Panc1 (cell line): ENCODE measurements at regions not wholly inside any gene's neighbourhood (a gene's known extent, or its start where the extent isn't known, plus 50 kb on each side); places are given as distances from the start of the nearest gene placed in this dataset.
"Not testable (repeated sequence)": the region's sequence is repeated elsewhere in the genome, so short reads cannot be mapped to it uniquely, and the experiment has no call there.

Source experiments
- ATAC-seq: fragments of 200-7000 bp; cut with Tn5 transposase; 2 replicates; pipeline ENCODE4 v1.9.1; 2020; ENCODE audit warnings: mild to moderate bottlenecking, moderate library complexity
- BruUV-seq: library from RNA; stranded (reverse); fragments of 400-500 nt; replicated peaks from 2 replicates; lab custom pipeline; 2021; lab: Mats Ljungman, UMichigan
- CTCF ChIA-PET: fragments of 300-600 bp; sonication (Branson Sonifier 250); formaldehyde crosslinking; loops from one replicate; lab custom pipeline; 2022; ENCODE audit warnings: antibody characterized with exemption; lab: Charles Lee
- POLR2A ChIA-PET: fragments of 300-600 bp; sonication (Branson Sonifier 250); formaldehyde crosslinking; loops from one replicate; lab custom pipeline; 2022; ENCODE audit warnings: antibody characterized with exemption; lab: Charles Lee
- DNase-seq: peaks from one replicate; pipeline ENCODE4 v3.0.0-alpha.2; 2010; ENCODE audit warnings: low read depth, low spot score
- H3K27ac ChIP-seq: 2 replicates; pipeline ENCODE4 v1.5.1; 2011; ENCODE audit warnings: mild to moderate bottlenecking, low read length, inconsistent platforms
- H3K27me3 ChIP-seq: fragments of 200-500 bp; sonication (Bioruptor generic); 2 replicates; pipeline ENCODE4 v1.6.0; 2014; ENCODE audit warnings: low read length, inconsistent platforms; ENCODE audit not compliant: control insufficient read depth, insufficient read depth
- H3K36me3 ChIP-seq: fragments of 200-500 bp; sonication (Bioruptor generic); 2 replicates; pipeline ENCODE4 v1.5.1; 2014; ENCODE audit warnings: inconsistent platforms, mild to moderate bottlenecking, low read length, moderate library complexity; ENCODE audit not compliant: control insufficient read depth, insufficient read depth
- H3K4me1 ChIP-seq: 2 replicates; pipeline ENCODE4 v1.5.1; 2011; ENCODE audit warnings: inconsistent platforms, mild to moderate bottlenecking, low read length, moderate library complexity; ENCODE audit not compliant: control insufficient read depth, insufficient read depth
- H3K4me3 ChIP-seq, 2 experiments: 2 replicates each; pipeline ENCODE4 v1.5.1; 2011 to 2012; ENCODE audit warnings: low read depth in 2 of 2, low read length in 2 of 2, mild to moderate bottlenecking in 2 of 2, inconsistent platforms in 1 of 2, moderate library complexity in 1 of 2
- H3K9me3 ChIP-seq: fragments of 200-500 bp; sonication (Bioruptor generic); 2 replicates; pipeline ENCODE4 v1.5.1; 2014; ENCODE audit warnings: low read depth, mild to moderate bottlenecking, inconsistent platforms, low read length, moderate library complexity; ENCODE audit not compliant: control insufficient read depth, insufficient read depth
- POLR2AphosphoS5 ChIP-seq: IDR thresholded peaks from 2 replicates; pipeline ENCODE4 v1.6.1; 2012; ENCODE audit warnings: mild to moderate bottlenecking, low read depth, low read length, moderate library complexity
- REST ChIP-seq, 2 experiments: IDR thresholded peaks; 2 replicates each; pipeline ENCODE4 v1.6.1; 2011 to 2012; ENCODE audit warnings: low read depth in 2 of 2, control low read depth in 1 of 2, low read length in 1 of 2, mild to moderate bottlenecking in 1 of 2, moderate library complexity in 1 of 2; ENCODE audit not compliant: insufficient read depth in 1 of 2
- SIN3A ChIP-seq: IDR thresholded peaks from 2 replicates; pipeline ENCODE4 v1.6.1; 2012; ENCODE audit warnings: low read depth, mild to moderate bottlenecking, low read length, moderate library complexity, borderline replicate concordance; ENCODE audit not compliant: insufficient read depth
- TCF7L2 ChIP-seq: IDR thresholded peaks from 2 replicates; pipeline ENCODE4 v1.6.1; 2011; ENCODE audit warnings: mild to moderate bottlenecking, low read depth, low read length, inconsistent platforms
- in situ Hi-C: cut with HindIII; loops from 2 replicates; pipeline ENCODE4 v1.10.0; 2016; ENCODE audit warnings: low sequenced_read_pairs, low pct_unique_long_range_greater_than_20kb
- intact Hi-C: fragments of 100-400 bp; cut with micrococcal nuclease; formaldehyde crosslinking; loops from one replicate; pipeline ENCODE4 v1.10.0; 2022; ENCODE audit not compliant: unreplicated experiment
- TF ChIP-seq, protein P1 (sequence below): fragments of 450-650 bp; IDR thresholded peaks from 2 replicates; pipeline ENCODE4 v1.5.1; 2017; ENCODE audit warnings: mild to moderate bottlenecking

- Histone ChIP-seq H3K4me1 (no peaks in the 10 kb centered on the region), H3K36me3 (no peaks in the 10 kb centered on the region), H3K9me3 (no peaks in the 10 kb centered on the region), H3K27me3 (no peaks in the 10 kb centered on the region), H3K4me3 (no peak overlapping the region), H3K27ac (no peak overlapping the region)
- ChIA-PET POLR2A (no interaction called here), CTCF (no interaction called here)
- intact Hi-C loops (no loop called here), in situ Hi-C loops (no loop called here)
- no TSS peak for BruUV-seq
- DNase-seq (no peak), ATAC-seq (no peak)
- TF ChIP-seq SIN3A (no peak), POLR2AphosphoS5 (no peak), TCF7L2 (no peak), REST (IDR thresholded peaks at IDR 0.05; ENCODE audit: insufficient read depth in 1 of 2, low read depth in 2 of 2, low read length in 1 of 2) (no peak)
- TF ChIP-seq, protein P1, sequence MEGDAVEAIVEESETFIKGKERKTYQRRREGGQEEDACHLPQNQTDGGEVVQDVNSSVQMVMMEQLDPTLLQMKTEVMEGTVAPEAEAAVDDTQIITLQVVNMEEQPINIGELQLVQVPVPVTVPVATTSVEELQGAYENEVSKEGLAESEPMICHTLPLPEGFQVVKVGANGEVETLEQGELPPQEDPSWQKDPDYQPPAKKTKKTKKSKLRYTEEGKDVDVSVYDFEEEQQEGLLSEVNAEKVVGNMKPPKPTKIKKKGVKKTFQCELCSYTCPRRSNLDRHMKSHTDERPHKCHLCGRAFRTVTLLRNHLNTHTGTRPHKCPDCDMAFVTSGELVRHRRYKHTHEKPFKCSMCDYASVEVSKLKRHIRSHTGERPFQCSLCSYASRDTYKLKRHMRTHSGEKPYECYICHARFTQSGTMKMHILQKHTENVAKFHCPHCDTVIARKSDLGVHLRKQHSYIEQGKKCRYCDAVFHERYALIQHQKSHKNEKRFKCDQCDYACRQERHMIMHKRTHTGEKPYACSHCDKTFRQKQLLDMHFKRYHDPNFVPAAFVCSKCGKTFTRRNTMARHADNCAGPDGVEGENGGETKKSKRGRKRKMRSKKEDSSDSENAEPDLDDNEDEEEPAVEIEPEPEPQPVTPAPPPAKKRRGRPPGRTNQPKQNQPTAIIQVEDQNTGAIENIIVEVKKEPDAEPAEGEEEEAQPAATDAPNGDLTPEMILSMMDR, result no peak
These were observed 171.1 kb downstream of the OR4M2 start for GRCh38 chr15:22251422-22251821.

DNA sequence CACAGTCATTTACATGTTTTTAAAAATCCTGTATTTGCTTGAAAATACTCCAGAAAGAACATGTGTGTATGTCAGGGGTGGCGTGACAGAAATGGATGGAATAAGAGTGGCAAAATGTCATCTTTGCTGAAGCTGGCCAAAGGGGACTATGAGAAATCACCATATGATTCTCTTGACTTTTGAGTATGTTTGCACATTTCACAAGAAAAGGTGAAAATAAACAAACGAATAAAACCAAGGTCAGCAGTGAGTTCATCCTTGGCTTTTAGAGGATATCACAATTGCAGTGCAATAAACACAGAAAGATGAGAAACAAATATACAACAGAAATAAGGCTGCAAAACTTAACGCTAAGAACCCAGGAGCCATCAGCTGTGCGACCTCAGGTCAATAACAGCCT is 171.7 kb downstream of the OR4M2 start:
- ATAC-seq, CTCF ChIA-PET, H3K4me1 ChIP-seq, H3K36me3 ChIP-seq, intact Hi-C loops, H3K27me3 ChIP-seq, H3K9me3 ChIP-seq, in situ Hi-C loops, DNase-seq, BruUV-seq, POLR2A ChIA-PET, H3K27ac ChIP-seq, H3K4me3 ChIP-seq: not testable (repeated sequence)

DNA sequence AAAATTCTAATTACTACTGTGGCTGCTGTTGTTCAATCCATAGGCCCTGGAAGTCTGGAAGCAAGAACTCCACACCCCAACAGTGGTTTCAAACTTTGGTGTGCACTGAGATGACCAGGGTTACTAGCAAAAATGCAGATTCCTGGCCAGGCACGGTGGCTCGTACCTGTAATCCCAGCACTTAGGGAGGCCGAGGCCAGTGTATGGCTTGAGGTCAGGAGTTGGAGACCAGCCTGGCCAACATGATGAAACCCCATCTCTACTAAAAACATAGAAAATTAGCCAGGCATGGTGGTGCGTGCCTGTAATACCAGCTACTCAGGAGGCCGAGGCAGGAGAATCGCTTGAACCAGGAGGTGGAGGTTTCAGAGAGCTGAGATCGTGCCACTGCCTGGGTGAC is 172.2 kb downstream of the OR4M2 start:
- POLR2A ChIA-PET, result not testable (repeated sequence)

GRCh38 chr15:22253002-22253675 is 172.8 kb downstream of the OR4M2 start:
- H3K27me3 ChIP-seq, POLR2A ChIA-PET, CTCF ChIA-PET, BruUV-seq, in situ Hi-C loops, intact Hi-C loops, DNase-seq, H3K36me3 ChIP-seq, ATAC-seq, H3K4me3 ChIP-seq, H3K9me3 ChIP-seq, H3K27ac ChIP-seq, H3K4me1 ChIP-seq: not testable (repeated sequence)

More for the DNA sequence above, 172.2 kb downstream of the OR4M2 start:
- ATAC-seq, H3K4me3 ChIP-seq, H3K27me3 ChIP-seq, H3K4me1 ChIP-seq, CTCF ChIA-PET, intact Hi-C loops, H3K36me3 ChIP-seq, H3K27ac ChIP-seq, in situ Hi-C loops, DNase-seq, BruUV-seq, H3K9me3 ChIP-seq: not testable (repeated sequence)
